K562 (cell line): ENCODE measurements at regions not wholly inside any gene's neighbourhood (a gene's known extent, or its start where the extent isn't known, plus 50 kb on each side); places are given as distances from the start of the nearest gene placed in this dataset.

Source experiments
- ATF1 ChIP-seq, 2 experiments: fragments of 450-650 bp in 1 of 2; IDR thresholded peaks; 2 replicates each; pipeline ENCODE4 v1.6.1; 2016; ENCODE audit warnings: missing compliant biosample characterization in 1 of 2, missing genetic modification characterization in 1 of 2
- DMBX1 ChIP-seq: fragments of 250-450 bp; sonication (Bioruptor Pico); IDR thresholded peaks from 2 replicates; pipeline ENCODE4 v1.8.0; 2022; ENCODE audit warnings: inconsistent platforms, mild to moderate bottlenecking, moderate library complexity, borderline replicate concordance
- EP400 ChIP-seq: fragments of 450-650 bp; IDR thresholded peaks from 2 replicates; pipeline ENCODE4 v1.6.1; 2017; ENCODE audit warnings: antibody characterized with exemption, mild to moderate bottlenecking, moderate library complexity
- HDAC3 ChIP-seq: fragments of 450-650 bp; IDR thresholded peaks from 2 replicates; pipeline ENCODE4 v1.6.1; 2018; ENCODE audit warnings: borderline replicate concordance, mild to moderate bottlenecking, moderate library complexity; ENCODE audit not compliant: partially characterized antibody
- LCOR ChIP-seq: sonication (generic); formaldehyde crosslinking; IDR thresholded peaks from 2 replicates; pipeline ENCODE4 v1.8.0; 2022; ENCODE audit warnings: mild to moderate bottlenecking, missing genetic modification reagents
- MXD1 ChIP-seq: fragments of 250-450 bp; sonication (Bioruptor Pico); IDR thresholded peaks from 2 replicates; pipeline ENCODE4 v1.8.0; 2021; ENCODE audit warnings: borderline replicate concordance, mild to moderate bottlenecking, moderate library complexity; ENCODE audit not compliant: poor library complexity, severe bottlenecking
- SETDB1 ChIP-seq: IDR thresholded peaks from one replicate; pipeline ENCODE4 v1.6.1; 2012; ENCODE audit warnings: low read length, control low read depth, inconsistent platforms
- TSHZ1 ChIP-seq: fragments of 250-450 bp; sonication (Bioruptor Pico); IDR thresholded peaks from 2 replicates; pipeline ENCODE4 v1.4.0; 2020; ENCODE audit warnings: mild to moderate bottlenecking, moderate library complexity
- ZNF57 ChIP-seq: fragments of 450-650 bp; formaldehyde crosslinking; IDR thresholded peaks from 2 replicates; pipeline ENCODE4 v1.4.0; 2020; ENCODE audit warnings: mild to moderate bottlenecking, moderate library complexity
- ZNF780A ChIP-seq: fragments of 250-450 bp; sonication (Bioruptor Pico); IDR thresholded peaks from 2 replicates; pipeline ENCODE4 v1.5.0; 2021; ENCODE audit warnings: mild to moderate bottlenecking

- TF ChIP-seq ATF1 (CRISPR knock-in tag; IDR thresholded peaks at IDR 0.05) (no peak), ATF1 (tag; IDR thresholded peaks at IDR 0.05) (no peak), TSHZ1 (CRISPR knock-in tag) (no peak), HDAC3 (no peak), ZNF57 (CRISPR knock-in tag) (no peak), MXD1 (CRISPR knock-in tag) (no peak), LCOR (CRISPR knock-in tag) (no peak), EP400 (no peak), ZNF780A (CRISPR knock-in tag) (no peak), DMBX1 (no peak), SETDB1 (no peak)
- TF ChIP-seq, all 486 proteins: peak for 0
These were observed 107.1 kb upstream of the POU3F3 start (continued) for GRCh38 chr2:104746858-104747257.
